EH (cell line): ENCODE measurements at regions not wholly inside any gene's neighbourhood (a gene's known extent, or its start where the extent isn't known, plus 50 kb on each side); places are given as distances from the start of the nearest gene placed in this dataset.
"Not testable (repeated sequence)": the region's sequence is repeated elsewhere in the genome, so short reads cannot be mapped to it uniquely, and the experiment has no call there.

Experiments
- DNase-seq: peaks from one replicate; pipeline ENCODE4 v3.0.0-alpha.2; 2015; ENCODE audit warnings: low read depth

DNA sequence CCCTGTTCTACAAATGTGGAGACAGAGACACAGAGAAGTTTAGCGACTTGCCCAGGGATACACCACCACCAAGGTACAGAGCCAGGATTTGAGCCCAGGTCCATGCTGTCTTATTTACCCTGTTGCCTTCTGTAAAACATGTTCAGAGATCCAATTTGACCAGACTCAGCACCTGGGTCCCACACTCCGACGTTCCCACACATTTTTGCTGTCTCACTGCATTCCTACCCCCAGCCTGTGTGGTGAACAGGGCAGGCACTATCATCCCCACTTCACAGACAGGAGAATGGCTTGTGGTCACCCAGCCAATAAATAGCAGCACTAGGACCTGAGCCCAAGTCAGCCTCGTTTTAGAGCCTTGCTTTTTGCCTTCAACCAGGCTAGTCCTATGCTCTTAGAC is 102.8 kb downstream of the PJA1 start:
- DNase-seq: peak; percentile 12

GRCh38 chrX:69060631-69061408 is 104.4 kb downstream of the PJA1 start:
- DNase-seq: peak; percentile 23

DNA sequence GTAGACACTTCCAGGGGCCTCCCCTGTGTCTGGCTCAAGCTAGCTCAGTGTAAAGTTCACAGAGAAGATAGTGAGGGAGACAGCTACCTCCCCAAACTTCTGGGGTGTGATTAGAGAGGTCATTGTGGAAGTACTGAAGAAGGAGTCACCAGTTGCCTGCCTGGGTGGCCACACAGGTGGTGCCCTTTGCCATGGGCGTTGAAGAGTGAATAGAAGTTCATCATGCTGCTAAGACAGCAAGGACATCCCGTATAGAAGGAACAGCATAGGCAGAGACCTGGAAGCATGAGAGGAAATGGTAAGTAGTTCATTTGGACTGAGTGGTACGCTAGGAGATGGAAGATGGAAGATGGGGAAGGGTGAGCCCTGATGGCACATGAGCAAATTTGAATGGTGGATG is 110.1 kb downstream of the PJA1 start:
- DNase-seq: no peak

GRCh38 chrX:69054497-69054896 is 110.8 kb downstream of the PJA1 start:
- not testable (repeated sequence) for DNase-seq

DNA sequence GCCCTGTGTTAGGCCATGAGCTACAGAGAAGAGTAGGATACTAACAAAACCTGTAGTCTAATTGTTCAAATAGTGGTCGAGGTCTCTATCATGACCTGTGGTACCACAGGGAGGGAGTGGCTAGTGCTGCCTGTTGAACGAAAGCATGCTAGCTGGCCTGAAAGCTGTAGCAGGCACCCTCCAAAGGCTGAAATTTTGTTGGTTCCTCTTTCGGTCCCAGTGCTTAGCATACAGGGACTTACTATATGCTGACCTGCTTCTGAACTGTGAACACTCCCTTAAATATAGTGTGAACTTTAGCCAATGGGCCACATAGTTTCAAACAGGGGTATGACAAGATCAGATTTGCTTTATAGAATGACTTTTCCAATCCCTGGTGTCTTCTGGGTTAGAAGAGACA is 113.4 kb downstream of the PJA1 start:
- no peak for DNase-seq

DNA sequence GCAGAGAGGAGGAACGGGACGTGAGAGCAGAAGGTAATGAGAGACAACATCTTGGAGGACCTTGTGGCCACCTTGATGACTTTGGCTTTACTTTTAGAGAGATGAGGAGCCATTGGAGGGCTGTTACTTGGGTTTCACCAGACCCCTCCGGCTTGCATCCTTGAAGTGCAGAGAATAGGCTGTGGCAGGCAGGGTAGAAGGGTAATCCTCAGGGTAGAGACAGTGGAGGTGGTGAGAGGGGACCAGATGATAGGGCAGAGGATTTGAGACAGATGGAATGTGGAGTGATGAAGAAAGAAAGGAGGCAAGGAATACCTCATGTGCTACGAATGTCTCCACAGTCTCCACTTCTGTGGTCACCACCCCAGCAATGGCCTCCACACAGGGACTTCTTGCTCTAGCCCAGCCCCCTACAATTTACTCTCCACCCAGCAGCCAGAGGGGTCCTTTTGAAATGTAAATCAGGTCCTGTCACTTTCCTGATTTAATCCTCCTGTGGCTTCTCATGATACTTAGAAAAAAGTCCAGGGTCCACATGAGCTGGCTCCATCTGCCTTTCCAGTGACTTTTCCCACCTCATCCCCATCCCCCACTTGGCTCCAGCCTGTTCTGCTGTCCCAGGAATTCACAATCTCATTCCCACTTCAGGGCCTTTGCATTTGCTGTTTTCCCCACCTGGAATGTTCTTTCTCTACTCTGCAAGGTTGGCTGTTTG is 115.0 kb downstream of the PJA1 start:
- DNase-seq: no peak

GRCh38 chrX:69046996-69047490 is 118.2 kb downstream of the PJA1 start:
- DNase-seq: no peak

- DNase-seq: no peak
Observed at GRCh38 chrX:69045616-69046345, 119.5 kb downstream of the PJA1 start.

- DNase-seq: no peak
Observed at GRCh38 chrX:69038816-69039215, 126.4 kb downstream of the PJA1 start.

- no peak for DNase-seq
Observed at GRCh38 chrX:69038188-69038587, 127.1 kb downstream of the PJA1 start.

DNA sequence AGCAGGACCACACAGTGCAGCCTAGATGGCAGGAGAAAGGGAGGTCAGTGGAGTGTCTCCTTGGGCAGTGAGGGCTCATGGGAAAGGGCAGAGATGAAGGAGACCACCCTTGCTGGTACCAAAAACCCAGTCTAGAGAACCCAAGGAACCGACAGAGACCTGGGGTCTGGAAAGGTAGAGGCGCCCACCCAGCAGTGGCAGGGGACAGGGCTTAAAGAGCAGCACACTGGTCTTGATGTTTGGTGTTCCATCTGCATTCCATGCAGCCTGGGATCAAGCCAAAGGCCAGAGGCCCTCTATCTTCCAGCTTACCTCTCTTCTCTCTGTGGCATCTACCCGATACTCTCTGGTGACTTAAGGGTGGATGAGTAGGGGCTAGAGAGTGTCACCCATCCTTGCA is 127.5 kb downstream of the PJA1 start:
- DNase-seq: no peak

- DNase-seq: no peak
Observed at GRCh38 chrX:69036674-69037573, 128.3 kb downstream of the PJA1 start.

- no peak for DNase-seq
Observed at GRCh38 chrX:69034451-69034850, 130.8 kb downstream of the PJA1 start.

DNA sequence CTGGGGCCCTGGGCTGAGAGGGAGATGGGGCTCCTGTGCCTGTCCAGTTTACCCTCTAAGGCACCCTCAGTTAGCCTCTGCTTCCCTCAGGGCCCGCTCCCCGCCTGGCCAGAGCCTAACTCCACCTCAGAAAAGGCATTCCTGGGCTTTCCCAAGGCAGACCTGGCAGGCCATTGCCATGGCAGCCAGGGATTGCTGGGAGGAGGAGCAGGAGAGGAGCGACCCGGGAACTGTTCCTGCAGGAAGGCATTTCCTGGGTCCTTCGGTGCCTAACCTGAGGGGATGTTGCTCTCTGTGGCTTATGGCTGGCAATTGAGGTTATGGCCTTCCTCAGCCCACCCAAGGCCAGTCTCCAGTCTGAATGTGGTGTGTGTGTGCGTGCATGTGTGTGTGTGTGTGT is 131.3 kb downstream of the PJA1 start:
- DNase-seq: no peak

DNA sequence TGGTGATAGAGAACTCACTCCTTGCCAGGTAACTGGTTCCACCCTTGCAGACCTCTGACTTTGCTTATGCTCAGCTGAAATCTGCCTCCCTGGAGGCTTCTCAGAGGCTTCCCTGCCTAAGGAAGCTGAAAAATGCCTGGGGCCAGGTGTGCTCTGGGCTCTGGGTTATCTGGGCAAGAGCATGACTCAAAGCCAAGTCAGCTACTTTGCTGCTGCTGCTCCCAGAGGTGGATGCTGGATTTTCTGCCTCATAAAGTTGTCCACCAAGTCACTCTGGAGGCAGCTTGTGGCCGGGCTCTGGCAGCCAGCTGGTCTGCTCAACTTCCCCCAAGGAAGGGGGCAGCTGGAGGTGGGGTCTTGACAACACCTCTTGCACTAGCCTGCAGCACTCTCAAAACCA is 132.7 kb downstream of the PJA1 start:
- DNase-seq: no peak

DNA sequence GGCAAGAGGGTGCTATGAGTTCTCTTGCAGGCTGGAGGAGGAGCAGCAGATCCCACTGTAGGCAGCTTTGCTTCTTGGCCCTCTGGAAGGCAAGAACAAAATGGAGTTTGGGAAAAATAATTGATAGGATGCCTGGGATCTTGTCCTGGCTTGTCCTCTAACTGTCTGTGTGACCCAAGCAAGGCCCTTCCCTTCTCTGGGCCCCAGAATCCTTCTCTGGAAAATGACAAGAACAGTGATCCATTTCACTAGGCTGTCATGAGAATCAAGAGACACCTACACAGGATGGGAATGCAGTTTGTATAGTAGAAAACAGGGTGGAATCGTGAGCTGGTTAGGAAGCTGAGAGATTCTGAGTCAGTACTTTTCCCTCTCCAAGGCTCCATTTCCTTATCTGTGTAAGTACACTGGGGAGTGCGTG is 133.3 kb downstream of the PJA1 start:
- DNase-seq: peak; percentile 6

- DNase-seq: no peak
Observed at GRCh38 chrX:69031181-69031580, 134.1 kb downstream of the PJA1 start.

GRCh38 chrX:69029771-69030170 is 135.5 kb downstream of the PJA1 start:
- DNase-seq: no peak

DNA sequence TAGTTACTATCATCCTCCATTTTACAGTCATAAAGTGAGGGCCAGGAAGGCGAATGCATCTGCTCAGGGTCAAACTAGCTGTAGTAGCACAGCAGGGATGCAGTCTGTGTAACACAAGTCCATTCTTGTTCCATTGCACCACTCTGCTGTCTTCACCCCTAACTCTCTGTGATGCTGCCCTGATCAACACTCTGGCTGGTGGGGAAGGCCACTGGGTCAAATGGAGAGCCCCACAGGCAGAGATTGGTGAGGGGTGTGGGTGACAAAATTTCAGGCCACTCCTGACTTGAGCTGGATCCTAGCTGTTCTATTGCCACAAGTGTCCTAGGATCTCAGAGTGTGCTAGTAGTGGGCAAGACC is 136.5 kb downstream of the PJA1 start:
- no peak for DNase-seq

DNA sequence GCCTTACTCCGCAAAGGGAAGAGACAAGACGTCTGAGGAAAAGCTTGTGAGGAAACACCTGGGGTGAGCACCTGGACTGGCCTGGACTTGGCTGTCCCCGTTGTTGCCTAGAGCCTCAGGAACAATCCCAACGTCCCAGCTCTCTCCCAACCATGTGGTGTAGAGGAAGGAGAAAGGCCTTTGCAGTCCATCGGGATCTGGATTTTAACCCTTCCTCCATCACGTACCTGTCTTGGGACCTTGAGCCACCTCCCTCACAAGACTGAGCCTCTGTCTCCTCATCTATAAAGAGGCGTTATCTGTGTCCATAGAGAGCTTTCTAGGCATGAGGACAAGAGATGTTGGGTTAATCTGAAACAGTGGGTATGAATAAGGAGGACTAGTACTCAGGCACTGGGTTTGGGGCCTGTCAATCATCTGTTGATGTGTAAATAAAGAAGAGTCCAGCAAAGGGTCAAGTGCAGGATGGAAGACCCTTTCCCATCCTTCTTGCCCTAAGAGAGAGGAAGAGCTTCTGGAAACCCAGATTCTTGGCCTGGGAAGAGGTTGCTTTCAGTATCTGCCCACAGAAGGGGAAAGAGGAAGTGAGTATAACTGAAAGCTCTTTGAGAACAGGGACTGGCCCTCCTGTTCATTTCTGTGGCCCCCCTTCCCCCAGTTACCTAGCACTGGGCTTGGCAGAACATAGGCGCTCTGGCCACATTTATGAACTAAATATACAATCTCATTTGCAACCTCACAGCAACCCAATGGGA is 137.1 kb downstream of the PJA1 start:
- no peak for DNase-seq
